Activated CD8-positive, alpha-beta memory T cell treated with anti-CD3 and anti-CD28 coated beads for 48 hours (primary cell): ENCODE measurements at regions not wholly inside any gene's neighbourhood (a gene's known extent, or its start where the extent isn't known, plus 50 kb on each side); places are given as distances from the start of the nearest gene placed in this dataset.

Source experiments
- DNase-seq, 3 experiments: peaks; one replicate each; pipeline ENCODE4 v3.0.0-alpha.2; 2020; ENCODE audit warnings: low read depth in 2 of 3, low spot score in 2 of 3

DNA sequence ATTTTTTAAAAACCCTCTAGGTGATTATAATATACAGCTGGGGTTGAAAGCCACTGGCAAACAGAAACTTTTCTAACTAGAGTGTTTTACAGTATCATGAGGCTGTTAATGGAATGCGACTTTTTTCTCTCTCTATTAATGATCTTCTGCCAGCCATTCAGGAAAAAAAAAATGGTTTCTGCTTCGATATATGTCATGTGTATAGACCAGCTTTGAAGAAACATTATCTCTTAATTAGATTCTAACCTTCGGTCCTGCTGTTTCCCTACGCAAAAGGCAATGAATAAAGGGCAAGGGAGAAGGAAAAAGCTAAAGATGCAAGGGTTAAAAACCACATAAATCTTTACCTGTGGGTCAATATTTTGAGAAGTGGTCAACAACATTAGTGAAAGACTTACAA is 1662.1 kb upstream of the TENM3 start:
- DNase-seq = no peak

DNA sequence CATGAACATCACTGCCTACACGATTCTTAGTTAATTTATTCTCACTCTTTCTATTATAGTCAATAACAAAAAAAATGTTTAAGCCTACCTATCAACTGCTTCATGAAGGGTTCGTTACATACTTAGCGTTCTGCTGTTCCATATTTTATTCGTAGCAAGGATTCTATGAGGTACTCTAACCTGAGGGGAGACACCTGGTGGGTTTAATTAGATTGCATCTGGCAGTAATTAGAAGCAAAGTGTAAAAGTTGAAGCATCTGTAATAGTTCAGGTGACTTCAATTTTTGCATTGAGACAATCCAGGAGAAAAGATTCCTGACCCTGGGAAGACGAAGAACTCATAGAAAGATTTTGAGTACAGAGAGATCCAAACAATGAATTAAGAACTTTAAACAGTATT is 1655.8 kb upstream of the TENM3 start:
- DNase-seq = no peak

DNA sequence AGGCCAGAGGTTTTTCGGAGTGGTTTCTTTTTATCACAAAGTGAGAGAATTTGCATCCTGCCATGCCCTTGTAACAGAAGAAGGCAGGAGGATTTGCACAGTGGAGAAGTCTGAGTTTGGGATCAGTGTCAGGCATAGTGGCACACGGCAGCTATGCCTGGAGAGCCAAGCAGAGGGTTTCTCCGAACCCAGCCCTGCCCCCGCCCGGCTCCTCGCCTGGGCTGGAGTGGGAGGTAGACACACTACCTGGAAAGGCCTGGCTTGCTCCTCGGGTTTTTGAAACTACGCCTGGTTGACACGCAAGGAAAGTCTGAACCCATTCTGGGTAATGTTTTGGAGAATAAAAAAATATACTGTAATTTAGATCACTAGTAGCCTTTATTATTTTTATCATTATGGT is 1653.6 kb upstream of the TENM3 start:
- DNase-seq = no peak

DNA sequence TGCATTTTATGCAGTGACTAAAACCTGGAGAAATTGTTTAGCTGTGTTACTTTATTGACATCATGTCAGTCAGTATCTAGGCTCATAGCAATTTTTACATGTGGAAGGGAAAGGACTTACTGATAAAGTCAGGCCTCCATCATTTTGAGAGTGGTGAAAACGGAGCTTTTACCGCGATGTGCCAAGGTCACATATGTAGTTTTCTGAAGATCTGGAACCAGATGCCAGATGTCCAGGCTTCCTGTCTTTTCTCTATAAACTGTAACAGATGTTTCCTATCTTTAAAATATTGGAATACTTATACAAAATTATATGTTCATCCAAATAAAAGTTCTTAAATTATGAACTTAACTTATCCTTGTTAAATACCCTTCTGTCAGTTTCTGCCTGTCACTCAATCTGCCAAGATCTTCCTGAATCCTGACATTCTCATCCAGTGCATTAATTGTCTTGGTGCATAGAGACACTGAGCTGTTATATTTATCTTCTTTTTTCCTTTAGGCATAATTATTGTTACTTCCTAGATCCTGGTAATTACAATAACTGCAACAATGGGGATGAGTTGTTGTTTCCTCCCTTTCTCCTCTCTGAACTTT is 1646.2 kb upstream of the TENM3 start:
- DNase-seq = no peak

DNA sequence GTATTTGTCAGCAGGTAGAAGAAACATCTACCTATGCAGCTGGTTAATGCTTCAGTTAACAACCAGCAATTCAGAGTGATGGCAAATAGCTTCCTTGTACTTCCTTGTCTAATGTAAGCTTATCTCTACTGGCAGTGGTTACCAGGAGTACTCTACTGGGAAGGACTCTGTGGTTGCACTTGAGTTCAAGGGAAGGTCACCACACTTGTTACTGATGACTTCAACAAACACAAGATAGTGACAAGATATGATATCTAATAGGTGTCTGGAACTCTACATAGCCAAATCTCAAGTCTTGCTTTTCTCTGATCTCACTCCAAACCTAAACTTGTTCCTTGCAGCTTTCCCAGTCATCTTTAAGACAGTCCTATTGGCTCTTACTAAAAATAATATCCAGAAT is 1644.9 kb upstream of the TENM3 start:
- DNase-seq = no peak

DNA sequence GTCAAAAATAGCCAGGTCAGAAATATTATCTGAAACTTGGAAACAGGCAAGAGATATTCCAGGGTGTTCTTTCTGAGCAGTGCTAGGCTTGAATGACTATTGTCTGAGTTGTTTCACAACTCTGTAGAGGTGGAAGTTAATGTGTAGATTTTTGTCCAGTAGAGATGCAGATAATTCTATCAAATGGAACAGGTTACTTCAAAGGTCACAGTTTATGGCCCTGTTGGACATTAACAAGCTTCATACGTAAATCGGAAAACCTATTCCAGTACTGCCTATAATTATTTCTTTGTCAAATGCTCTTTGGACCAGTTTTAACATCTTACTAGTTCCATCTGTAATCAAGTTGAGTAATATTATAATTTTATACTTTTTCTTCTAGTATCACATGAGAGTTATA is 1639.4 kb upstream of the TENM3 start:
- DNase-seq = no peak

DNA sequence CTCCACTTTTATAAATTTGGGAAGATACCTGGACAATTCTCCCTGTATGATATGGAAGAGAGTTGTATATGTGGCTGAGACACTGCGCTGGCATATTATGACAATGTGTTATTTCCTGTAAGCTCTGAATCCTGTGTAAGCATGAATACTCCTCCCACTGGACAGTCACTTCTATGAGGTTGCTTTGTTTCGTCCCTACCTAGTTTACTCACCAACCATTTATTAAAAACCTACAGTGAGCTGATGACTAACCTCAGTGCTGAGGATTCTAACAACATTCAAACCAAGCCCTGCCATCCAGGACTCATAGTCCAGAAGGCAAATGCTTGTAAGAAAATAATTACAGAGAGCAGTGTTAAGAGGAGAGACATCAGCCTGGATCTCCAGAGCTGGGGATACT is 1632.9 kb upstream of the TENM3 start:
- DNase-seq = no peak

DNA sequence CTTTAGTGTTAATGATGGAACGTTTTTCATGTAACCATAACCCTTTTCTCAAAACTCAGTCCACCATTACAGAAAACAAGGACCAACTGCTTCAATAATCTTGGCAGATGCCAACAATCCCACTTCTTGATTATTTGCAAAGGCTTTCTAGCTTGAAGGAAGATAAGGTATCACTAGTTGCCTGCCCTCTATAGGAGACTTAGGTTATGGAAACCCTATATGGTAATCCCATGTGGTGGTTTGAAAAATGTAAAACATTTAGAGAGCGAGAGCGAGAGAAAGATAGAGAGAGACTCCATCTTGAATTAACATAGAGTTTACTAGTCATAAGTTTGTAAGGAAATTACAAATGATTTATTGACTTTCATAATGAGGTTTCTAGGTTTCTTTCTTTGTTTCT is 1627.5 kb upstream of the TENM3 start:
- DNase-seq = no peak

DNA sequence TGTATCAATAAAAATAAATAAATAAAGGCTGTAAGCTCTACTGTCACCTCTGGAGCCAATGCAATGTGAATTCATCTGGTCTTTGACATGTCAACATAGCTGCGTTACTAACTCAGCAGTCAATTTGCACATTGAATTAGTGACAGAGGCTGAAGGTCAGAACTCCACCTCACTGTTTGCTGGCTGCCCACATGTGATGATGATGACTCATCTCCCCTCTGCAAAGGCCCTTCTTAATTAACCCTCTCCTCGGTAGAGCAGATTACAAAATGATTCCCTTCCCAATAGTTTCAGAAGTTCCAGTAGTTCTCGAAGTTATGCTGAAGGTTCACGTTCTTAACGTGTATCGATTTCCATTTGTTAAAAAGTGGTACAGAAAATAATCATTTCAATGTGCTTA is 1626.0 kb upstream of the TENM3 start:
- DNase-seq = no peak

DNA sequence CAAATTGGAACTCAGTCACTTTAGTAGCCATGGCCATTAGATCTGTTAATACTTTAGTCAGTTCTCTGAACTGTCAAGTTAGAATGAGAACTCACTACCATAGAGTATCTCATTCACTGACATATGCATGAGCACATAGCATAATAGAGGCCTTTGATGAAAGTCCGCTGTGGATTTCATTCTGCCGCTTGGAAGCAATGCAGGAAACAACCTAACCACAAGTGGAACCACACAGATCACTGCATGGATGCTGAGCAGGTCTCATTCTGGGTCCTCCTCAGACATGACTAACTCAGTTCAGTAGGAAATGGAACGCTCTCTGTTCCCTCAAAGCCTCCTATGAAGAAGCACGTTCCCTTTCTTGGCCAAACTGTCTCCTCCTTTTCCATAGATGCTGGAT is 1624.8 kb upstream of the TENM3 start:
- DNase-seq = no peak

DNA sequence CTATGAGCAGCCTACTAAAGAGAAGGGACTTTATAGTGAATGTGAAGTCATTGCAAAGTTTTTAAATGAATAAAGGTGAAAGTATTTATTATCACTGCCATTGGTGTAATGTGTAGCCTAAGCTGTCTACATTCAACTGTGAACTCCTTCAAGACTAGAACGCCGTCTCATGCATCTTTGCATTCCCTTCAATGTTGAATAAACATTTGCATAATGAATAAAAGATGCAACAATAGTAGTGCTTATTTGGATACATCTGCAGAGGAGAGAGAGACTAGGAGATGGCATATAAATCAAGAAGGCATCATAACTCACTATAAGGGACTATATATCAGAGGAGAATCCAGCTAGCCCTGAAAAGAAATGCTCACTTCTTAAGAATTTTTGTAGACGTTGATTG is 1623.8 kb upstream of the TENM3 start:
- DNase-seq = no peak

DNA sequence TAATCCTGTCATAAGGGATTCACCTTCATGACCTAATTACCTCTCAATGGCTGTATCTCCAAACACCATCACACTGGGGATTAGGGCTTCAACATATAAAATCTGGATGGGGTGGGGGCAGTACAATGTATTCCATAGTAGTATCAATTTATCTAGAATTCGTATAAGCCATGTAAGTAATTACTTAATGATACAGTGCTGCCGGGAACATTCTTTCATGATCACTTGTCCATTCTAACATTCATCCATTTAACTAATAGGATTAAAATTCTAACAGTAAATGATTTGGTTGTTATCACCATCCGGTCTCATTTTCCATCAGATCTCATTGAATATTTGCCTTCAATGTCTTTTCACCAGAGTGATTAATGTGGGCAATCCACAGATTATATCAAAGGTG is 1620.9 kb upstream of the TENM3 start:
- no peak for DNase-seq

DNA sequence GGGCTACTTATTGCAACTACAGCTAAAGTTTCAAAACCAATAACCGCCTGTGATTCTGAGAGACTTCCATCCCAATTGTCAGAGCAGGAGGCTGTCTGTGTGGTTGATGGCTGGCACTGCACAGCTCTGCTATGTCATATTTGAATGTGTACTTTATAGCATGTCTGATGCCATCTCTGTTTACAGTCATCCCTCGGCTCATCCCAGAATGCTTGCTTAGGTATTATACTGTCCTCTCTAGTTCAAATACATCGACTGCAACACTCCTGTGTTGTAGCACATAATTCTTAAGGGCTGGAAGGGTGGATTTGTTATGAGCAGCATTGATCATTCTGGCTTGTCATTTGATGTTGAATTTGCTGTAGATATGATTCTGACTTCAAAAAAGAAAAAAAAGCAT is 1617.5 kb upstream of the TENM3 start:
- no peak for DNase-seq

DNA sequence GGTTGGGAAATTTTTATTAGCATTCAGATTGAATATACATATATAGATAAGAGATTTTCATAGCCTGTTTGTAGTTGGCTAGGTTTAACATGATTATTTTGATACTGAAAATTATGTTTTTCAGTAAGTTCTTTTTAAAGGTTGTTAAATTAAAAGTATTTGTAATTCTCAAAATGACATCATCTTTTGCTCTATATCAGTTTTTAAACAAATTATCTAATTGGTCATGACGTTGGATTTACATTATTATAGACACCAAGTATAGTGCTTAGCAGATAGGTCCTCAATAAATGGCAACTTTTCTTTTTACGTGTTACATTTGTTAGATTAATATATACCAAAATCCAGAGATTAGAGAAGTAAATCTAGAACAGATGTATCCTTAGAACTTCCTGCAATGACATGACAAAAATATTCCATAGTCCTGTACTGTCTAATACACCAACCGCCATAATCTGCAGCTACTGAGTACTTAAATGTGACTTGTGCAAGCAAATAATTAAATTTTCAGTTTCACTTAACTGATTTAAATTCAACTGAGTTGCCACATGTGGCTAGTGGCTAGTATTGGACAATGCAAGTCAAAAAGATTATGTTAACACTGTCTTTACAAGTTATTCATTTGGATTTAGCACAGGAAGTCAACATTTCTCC is 1613.1 kb upstream of the TENM3 start:
- no peak for DNase-seq

DNA sequence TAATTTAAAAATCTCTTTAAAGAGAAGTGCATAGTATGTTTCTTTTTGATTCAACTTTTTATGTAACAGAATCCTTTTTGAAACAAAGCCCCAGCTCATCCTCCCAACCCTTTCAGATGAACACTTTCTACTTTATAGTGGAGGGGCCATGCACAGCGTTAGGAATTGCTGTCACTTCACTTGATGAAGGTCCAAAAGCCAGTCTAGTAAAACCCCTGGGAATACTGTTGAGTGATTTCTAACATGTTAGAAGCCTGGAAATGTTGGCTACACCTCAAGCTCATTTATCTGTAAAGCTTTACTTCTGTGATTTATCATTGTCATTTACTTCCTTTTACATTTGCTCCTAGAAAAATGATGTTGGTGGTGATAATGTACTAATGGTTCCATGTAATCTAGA is 1608.9 kb upstream of the TENM3 start:
- no peak for DNase-seq

DNA sequence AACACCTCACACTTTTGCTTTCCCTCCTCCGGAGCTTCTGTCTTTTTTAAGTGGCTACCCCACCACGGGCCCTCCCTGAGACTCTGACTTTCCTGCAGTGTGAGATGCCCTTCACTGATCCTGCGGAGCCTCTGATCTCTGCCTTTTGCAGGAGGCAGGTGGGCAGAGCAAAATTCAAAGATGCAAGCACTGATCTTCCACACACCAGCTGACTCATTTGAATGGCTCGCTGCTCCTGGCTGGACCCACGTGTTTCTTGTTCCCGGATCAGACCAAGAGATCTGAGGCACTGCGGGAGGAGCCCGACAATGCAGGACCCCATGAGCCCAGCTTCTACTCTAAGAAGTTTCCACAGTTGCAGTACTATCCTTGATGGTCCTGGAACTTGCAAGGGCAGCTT is 1607.9 kb upstream of the TENM3 start:
- DNase-seq = no peak

DNA sequence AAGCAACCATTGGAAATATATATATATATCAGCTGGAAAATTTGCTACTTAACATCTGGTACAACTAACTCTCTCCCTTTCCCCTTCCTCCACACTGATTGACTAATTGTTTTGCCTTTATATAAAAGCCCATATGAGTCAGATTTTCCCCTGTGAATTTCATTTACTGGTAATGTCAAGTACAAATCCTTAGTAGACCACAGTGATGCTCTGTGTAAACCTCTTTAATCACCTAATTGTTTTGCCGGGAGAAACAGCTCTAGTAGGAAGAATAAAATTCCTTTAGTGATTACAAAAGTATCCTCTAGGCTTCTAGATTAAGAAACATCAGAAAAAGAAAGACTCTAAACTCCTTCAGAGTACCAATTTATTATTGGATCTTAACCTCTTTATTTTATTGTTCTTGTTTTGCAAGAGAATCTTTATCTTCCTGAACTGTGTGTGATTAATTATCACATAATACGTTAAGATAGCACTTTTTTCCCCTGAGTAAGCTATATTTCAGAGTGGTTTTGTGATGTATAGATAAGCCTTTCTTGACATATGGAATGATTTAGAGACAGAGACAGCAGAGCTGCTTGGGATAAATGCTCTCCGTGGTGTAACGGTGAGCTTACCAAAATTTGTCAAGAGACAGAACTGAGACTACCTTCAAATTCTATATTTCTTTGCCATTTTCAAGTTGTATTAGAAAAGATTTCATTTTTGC is 1606.4 kb upstream of the TENM3 start:
- DNase-seq = no peak

DNA sequence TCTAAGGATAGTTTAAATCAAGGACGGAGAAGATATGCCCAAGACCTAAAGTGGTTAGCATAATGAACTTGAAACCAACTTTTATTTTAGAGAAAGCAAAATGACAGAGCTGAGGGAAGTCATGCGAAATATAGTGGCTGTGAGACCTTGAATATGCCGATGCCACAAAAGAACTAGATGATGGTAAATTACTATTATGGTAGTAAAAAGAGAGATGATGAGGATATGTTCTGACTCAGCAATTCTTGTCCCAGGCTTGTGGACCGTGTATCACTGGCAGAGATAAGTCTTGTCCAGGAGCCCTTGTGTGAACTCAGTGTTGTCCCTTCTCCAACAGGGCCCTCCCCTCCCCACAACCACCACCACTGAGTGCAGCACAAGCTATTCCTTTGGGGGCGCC is 1605.6 kb upstream of the TENM3 start:
- DNase-seq = no peak

DNA sequence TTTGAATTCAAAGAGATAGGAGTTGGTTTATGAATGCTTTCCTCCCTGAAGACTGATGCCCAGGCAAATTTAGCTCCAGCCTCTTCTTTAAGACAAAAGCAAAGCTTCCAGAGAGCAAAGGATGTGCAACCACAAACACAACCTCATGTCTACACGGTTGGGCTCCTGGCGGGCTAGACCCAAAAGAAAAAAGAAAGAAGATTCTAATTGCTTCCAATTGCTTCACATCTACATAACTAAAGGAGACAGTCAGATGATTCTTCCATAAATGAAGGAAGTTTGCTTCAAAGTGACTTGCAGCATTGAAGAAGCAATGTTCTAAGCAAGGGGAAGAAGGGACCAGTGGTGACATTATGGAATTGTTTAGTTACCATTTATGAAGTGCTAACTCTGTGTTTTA is 1603.0 kb upstream of the TENM3 start:
- no peak for DNase-seq

DNA sequence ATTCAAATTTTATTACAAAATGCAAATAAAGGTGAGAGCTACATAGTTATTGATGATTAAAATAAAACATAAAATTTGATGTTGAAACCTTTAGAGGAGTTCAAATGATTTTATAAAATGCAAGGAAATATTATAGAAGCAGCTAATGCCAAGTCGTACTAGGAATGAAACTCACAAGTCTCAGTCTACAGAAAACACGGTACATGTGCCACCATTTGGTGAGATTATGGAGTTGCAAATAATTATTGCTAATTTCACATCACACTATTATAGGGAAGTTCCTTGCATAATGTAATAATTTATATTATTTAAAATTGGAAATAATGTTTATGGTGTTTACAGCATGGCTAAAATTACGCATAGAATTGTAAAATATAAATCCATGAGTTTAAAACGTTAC is 1601.7 kb upstream of the TENM3 start:
- no peak for DNase-seq

DNA sequence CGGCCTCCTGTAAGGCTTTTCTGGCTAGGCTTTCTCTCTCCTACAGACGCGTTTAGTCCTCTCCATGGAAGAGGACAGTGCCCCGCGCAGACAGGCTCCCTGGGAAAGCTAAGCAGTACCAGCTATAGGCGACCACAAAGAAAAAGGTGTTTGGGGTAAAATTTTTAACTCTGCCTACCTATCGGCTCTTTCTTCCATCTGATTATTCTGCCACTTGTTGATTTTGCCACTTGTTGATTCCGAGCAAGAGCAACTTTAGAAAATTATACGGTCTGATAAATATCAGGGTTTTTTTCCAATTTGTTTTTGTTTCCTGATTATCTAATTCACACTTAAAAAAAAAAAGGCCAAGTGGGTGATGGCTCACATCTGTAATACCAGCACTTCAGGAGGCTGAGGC is 1600.5 kb upstream of the TENM3 start:
- DNase-seq = no peak

DNA sequence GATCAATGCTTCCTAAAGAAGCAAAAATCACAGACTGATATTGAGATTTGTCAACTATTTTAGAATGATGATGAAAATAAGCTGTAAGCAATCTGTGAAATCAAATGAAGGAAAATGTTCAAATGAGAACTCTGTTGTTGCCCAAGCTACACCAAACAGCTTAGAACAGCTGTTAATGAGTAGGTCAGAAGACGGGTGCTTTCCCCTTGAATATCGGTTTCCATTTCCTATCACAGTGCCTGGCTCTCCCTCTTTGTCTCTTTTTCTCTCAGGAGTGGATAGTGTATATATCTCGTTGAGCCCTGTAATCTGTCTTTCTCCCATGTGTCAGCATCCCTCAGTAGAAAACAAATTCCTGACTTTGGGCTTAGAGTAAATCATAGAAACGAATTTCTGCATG is 1592.9 kb upstream of the TENM3 start:
- no peak for DNase-seq

DNA sequence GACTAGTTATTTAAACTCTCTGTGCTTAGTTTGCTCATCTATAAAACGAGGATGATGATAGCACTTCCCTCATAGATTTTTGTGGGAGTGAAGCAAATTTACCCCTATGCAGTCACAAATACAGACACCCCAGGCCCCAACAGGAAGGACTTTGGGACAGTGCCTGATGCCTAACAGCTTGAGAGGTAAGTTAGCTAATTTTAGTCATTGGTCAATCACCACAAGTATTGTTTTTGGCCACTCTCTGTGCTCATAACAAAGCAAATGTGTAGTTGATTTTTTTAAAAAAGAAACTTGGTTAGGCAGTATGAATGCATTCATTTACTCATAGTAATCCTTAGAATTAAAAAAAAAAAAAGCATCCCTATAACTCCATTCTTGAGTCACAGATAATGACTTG is 1590.7 kb upstream of the TENM3 start:
- DNase-seq = no peak
